ENCODE measurements at regions not wholly inside any gene's neighbourhood (a gene's known extent, or its start where the extent isn't known, plus 50 kb on each side); places are given as distances from the start of the nearest gene placed in this dataset.

GRCh38 chr1:221264848-221265247, 385.6 kb downstream of the HLX start:
- H3K27me3 ChIP-seq (ENCODE audit: insufficient read depth, low read length): no peaks in the 10 kb centered on the region
- H3K79me1 ChIP-seq (ENCODE audit: low read length): no peaks in the 10 kb centered on the region
- H2BK12ac ChIP-seq (ENCODE audit: low read length): no peak overlapping the region
- H3K18ac ChIP-seq (ENCODE audit: low read length): no peak overlapping the region
- no peak overlapping the region for H4K8ac ChIP-seq (ENCODE audit: low read depth, low read length)
- no peak overlapping the region for H3K14ac ChIP-seq (ENCODE audit: low read length)
- H3K27ac ChIP-seq (ENCODE audit: low read depth, low read length): no peak overlapping the region
- H3K4me3 ChIP-seq (ENCODE audit: low read depth, low read length): no peak overlapping the region
- H2AFZ ChIP-seq (ENCODE audit: insufficient read depth, low read length, poor library complexity): no peak overlapping the region
- peaks cover 4% of the 10 kb centered on the region for H3K9me3 ChIP-seq (ENCODE audit: insufficient read depth, low read depth, low read length)
- no peak overlapping the region for H3K9ac ChIP-seq (ENCODE audit: low read length)
- H3K4ac ChIP-seq (ENCODE audit: low read depth, low read length): no peak overlapping the region
- H3K79me2 ChIP-seq (ENCODE audit: control insufficient read depth, insufficient read depth, low read length, poor library complexity): no peaks in the 10 kb centered on the region
- H2AK5ac ChIP-seq (ENCODE audit: low read length): no peak overlapping the region
- H3K23ac ChIP-seq (ENCODE audit: low read length): no peak overlapping the region
- no peak for DNase-seq
- no peaks in the 10 kb centered on the region for H3K36me3 ChIP-seq (ENCODE audit: control insufficient read depth in 1 of 2, insufficient read depth in 2 of 2, low read length in 2 of 2)
- no peaks in the 10 kb centered on the region for H3K4me1 ChIP-seq (ENCODE audit: control insufficient read depth in 1 of 2, insufficient read depth in 2 of 2, low read length in 2 of 2)
- no CpG with 5 or more reads among the region's 5 CpGs for WGBS (ENCODE audit: extremely low coverage, insufficient coverage, insufficient read length)
- no peak overlapping the region for H2BK5ac ChIP-seq (ENCODE audit: low read depth, low read length, poor library complexity)
- H4K91ac ChIP-seq (ENCODE audit: low read depth, low read length): no peak overlapping the region
- no peak overlapping the region for H2BK120ac ChIP-seq (ENCODE audit: insufficient read depth, low read length, poor library complexity)
- H3K4me2 ChIP-seq (ENCODE audit: low read length): no peak overlapping the region
- no peak overlapping the region for H4K12ac ChIP-seq (ENCODE audit: low read depth, low read length)

DNA sequence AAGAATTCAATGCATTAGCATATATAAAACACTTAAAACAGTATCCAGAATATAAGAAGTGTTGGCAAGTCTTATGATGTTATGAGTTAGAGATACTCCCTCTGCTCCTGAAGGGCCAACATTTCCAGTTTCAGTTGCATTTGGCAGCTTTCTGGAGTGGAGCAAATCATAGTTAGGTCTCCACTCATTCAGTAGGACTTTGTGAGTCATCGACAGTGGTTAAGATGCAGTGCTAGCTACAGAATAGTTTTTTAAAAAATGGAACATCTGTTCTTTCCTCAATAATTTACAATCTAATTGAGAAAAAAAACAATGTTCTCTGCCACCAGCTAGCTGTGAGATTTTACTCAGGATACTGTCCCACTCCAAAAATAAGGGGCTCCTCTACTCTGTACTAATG, 389.1 kb downstream of the HLX start:
- Histone ChIP-seq H2BK12ac (ENCODE audit: low read length) (no peak overlapping the region), H3K18ac (ENCODE audit: low read length) (no peak overlapping the region), H3K27ac (ENCODE audit: low read depth, low read length) (no peak overlapping the region), H3K14ac (ENCODE audit: low read length) (no peak overlapping the region), H3K4me2 (ENCODE audit: low read length) (no peak overlapping the region), H3K36me3 (ENCODE audit: control insufficient read depth in 1 of 2, insufficient read depth in 2 of 2, low read length in 2 of 2) (no peaks in the 10 kb centered on the region), H3K4ac (ENCODE audit: low read depth, low read length) (no peak overlapping the region), H3K23ac (ENCODE audit: low read length) (no peak overlapping the region), H3K9me3 (ENCODE audit: insufficient read depth, low read depth, low read length) (peaks cover 2% of the 10 kb centered on the region), H3K4me1 (ENCODE audit: control insufficient read depth in 1 of 2, insufficient read depth in 2 of 2, low read length in 2 of 2) (no peaks in the 10 kb centered on the region), H2BK5ac (ENCODE audit: low read depth, low read length, poor library complexity) (no peak overlapping the region), H2AFZ (ENCODE audit: insufficient read depth, low read length, poor library complexity) (no peak overlapping the region), H3K4me3 (ENCODE audit: low read depth, low read length) (no peak overlapping the region), H2AK5ac (ENCODE audit: low read length) (no peak overlapping the region), H2BK120ac (ENCODE audit: insufficient read depth, low read length, poor library complexity) (no peak overlapping the region), H3K27me3 (ENCODE audit: insufficient read depth, low read length) (no peaks in the 10 kb centered on the region), H3K79me1 (ENCODE audit: low read length) (no peaks in the 10 kb centered on the region), H4K91ac (ENCODE audit: low read depth, low read length) (no peak overlapping the region), H3K79me2 (ENCODE audit: control insufficient read depth, insufficient read depth, low read length, poor library complexity) (no peaks in the 10 kb centered on the region), H3K9ac (ENCODE audit: low read length) (no peak overlapping the region), H4K8ac (ENCODE audit: low read depth, low read length) (no peak overlapping the region), H4K12ac (ENCODE audit: low read depth, low read length) (no peak overlapping the region)
- WGBS (ENCODE audit: extremely low coverage, insufficient coverage, insufficient read length): no CpG with 5 or more reads among the region's 1 CpG
- DNase-seq: no peak

DNA sequence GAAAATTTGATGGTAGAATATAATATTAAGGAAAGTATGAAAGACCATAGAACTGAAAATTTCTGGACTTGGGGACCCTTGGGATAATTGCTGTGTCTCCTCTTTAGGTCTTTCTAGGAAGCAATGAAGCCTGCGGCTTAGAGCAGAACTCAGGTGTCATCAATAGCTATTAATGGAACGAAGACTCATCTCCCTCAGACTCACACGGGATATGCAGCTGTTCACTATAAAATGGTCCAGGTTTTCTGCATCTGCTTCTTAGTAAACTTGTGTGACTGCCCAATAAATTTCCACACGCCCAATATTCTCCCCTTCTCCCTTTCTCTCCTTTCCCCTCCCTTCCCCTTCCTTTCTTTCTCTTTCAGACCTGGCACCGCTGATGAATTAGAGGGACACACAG, 392.5 kb downstream of the HLX start:
- Histone ChIP-seq H2BK5ac (ENCODE audit: low read depth, low read length, poor library complexity) (no peak overlapping the region), H4K12ac (ENCODE audit: low read depth, low read length) (no peak overlapping the region), H3K4me3 (ENCODE audit: low read depth, low read length) (no peak overlapping the region), H3K79me1 (ENCODE audit: low read length) (no peaks in the 10 kb centered on the region), H3K36me3 (ENCODE audit: control insufficient read depth in 1 of 2, insufficient read depth in 2 of 2, low read length in 2 of 2) (no peaks in the 10 kb centered on the region), H3K4me2 (ENCODE audit: low read length) (no peak overlapping the region), H2BK12ac (ENCODE audit: low read length) (no peak overlapping the region), H3K79me2 (ENCODE audit: control insufficient read depth, insufficient read depth, low read length, poor library complexity) (no peaks in the 10 kb centered on the region), H4K8ac (ENCODE audit: low read depth, low read length) (no peak overlapping the region), H4K91ac (ENCODE audit: low read depth, low read length) (no peak overlapping the region), H2AFZ (ENCODE audit: insufficient read depth, low read length, poor library complexity) (no peak overlapping the region), H3K4ac (ENCODE audit: low read depth, low read length) (no peak overlapping the region), H2BK120ac (ENCODE audit: insufficient read depth, low read length, poor library complexity) (no peak overlapping the region), H3K18ac (ENCODE audit: low read length) (no peak overlapping the region), H3K4me1 (ENCODE audit: control insufficient read depth in 1 of 2, insufficient read depth in 2 of 2, low read length in 2 of 2) (no peaks in the 10 kb centered on the region), H2AK5ac (ENCODE audit: low read length) (no peak overlapping the region), H3K14ac (ENCODE audit: low read length) (no peak overlapping the region), H3K27me3 (ENCODE audit: insufficient read depth, low read length) (no peaks in the 10 kb centered on the region), H3K27ac (ENCODE audit: low read depth, low read length) (no peak overlapping the region), H3K9ac (ENCODE audit: low read length) (no peak overlapping the region), H3K9me3 (ENCODE audit: insufficient read depth, low read depth, low read length) (peaks cover 2% of the 10 kb centered on the region), H3K23ac (ENCODE audit: low read length) (no peak overlapping the region)
- DNase-seq: no peak
- 100% methylated on average over 1 of the region's 5 CpGs for WGBS (ENCODE audit: extremely low coverage, insufficient coverage, insufficient read length)

GRCh38 chr1:221272940-221273339, 393.7 kb downstream of the HLX start:
- WGBS (ENCODE audit: extremely low coverage, insufficient coverage, insufficient read length): no CpG with 5 or more reads among the region's 3 CpGs
- Histone ChIP-seq H3K14ac (ENCODE audit: low read length) (no peak overlapping the region), H3K4me1 (ENCODE audit: control insufficient read depth in 1 of 2, insufficient read depth in 2 of 2, low read length in 2 of 2) (no peaks in the 10 kb centered on the region), H2BK12ac (ENCODE audit: low read length) (no peak overlapping the region), H3K36me3 (ENCODE audit: control insufficient read depth in 1 of 2, insufficient read depth in 2 of 2, low read length in 2 of 2) (no peaks in the 10 kb centered on the region), H2AFZ (ENCODE audit: insufficient read depth, low read length, poor library complexity) (no peak overlapping the region), H2AK5ac (ENCODE audit: low read length) (no peak overlapping the region), H3K23ac (ENCODE audit: low read length) (no peak overlapping the region), H3K79me2 (ENCODE audit: control insufficient read depth, insufficient read depth, low read length, poor library complexity) (no peaks in the 10 kb centered on the region), H3K27me3 (ENCODE audit: insufficient read depth, low read length) (no peaks in the 10 kb centered on the region), H4K12ac (ENCODE audit: low read depth, low read length) (no peak overlapping the region), H3K4ac (ENCODE audit: low read depth, low read length) (no peak overlapping the region), H2BK5ac (ENCODE audit: low read depth, low read length, poor library complexity) (no peak overlapping the region), H3K4me3 (ENCODE audit: low read depth, low read length) (no peak overlapping the region), H4K8ac (ENCODE audit: low read depth, low read length) (no peak overlapping the region), H3K18ac (ENCODE audit: low read length) (no peak overlapping the region), H2BK120ac (ENCODE audit: insufficient read depth, low read length, poor library complexity) (no peak overlapping the region), H3K27ac (ENCODE audit: low read depth, low read length) (no peak overlapping the region), H3K79me1 (ENCODE audit: low read length) (no peaks in the 10 kb centered on the region), H3K9me3 (ENCODE audit: insufficient read depth, low read depth, low read length) (no peaks in the 10 kb centered on the region), H4K91ac (ENCODE audit: low read depth, low read length) (no peak overlapping the region), H3K4me2 (ENCODE audit: low read length) (no peak overlapping the region), H3K9ac (ENCODE audit: low read length) (no peak overlapping the region)
- DNase-seq: no peak

Measured in trophoblast cell (in vitro differentiated cells and primary cell).